ENCODE measurements at regions not wholly inside any gene's neighbourhood (a gene's known extent, or its start where the extent isn't known, plus 50 kb on each side); places are given as distances from the start of the nearest gene placed in this dataset.
"Not testable (repeated sequence)": the region's sequence is repeated elsewhere in the genome, so short reads cannot be mapped to it uniquely, and the experiment has no call there.

- Histone ChIP-seq H3K27me3 (no peaks in the 10 kb centered on the region), H3K9me3 (no peaks in the 10 kb centered on the region), H3K4me3 (no peak overlapping the region), H3K27ac (no peak overlapping the region), H3K36me3 (no peaks in the 10 kb centered on the region), H3K4me1 (no peaks in the 10 kb centered on the region)
- intact Hi-C loops (cut with DNase I): no loop called here
- 73 to 77% methylated on average over 9 of the region's 9 CpGs for WGBS, 2 donors
- TF ChIP-seq CTCF (IDR thresholded peaks at IDR 0.05): no peak
- DNase-seq (no peak), ATAC-seq (no peak)
Observed at GRCh38 chr2:210762604-210763588, 206.5 kb downstream of the CPS1 start.

GRCh38 chr2:210768329-210768910, 212.0 kb downstream of the CPS1 start:
- ATAC-seq (no peak), DNase-seq (no peak)
- H3K4me1 ChIP-seq: no peaks in the 10 kb centered on the region
- H3K36me3 ChIP-seq: no peaks in the 10 kb centered on the region
- no peak overlapping the region for H3K27ac ChIP-seq
- peaks cover 0 to 12% (median 0%) of the 10 kb centered on the region in 11 donors for H3K9me3 ChIP-seq
- TF ChIP-seq CTCF (IDR thresholded peaks at IDR 0.05): no peak
- H3K27me3 ChIP-seq: no peaks in the 10 kb centered on the region
- WGBS, 2 donors: 75 to 89% methylated on average over 5 of the region's 5 CpGs
- intact Hi-C loops (cut with DNase I): no loop called here
- H3K4me3 ChIP-seq: no peak overlapping the region

GRCh38 chr2:210776756-210777155, 220.4 kb downstream of the CPS1 start:
- DNase-seq (no peak), ATAC-seq (no peak)
- Histone ChIP-seq H3K27me3 (no peaks in the 10 kb centered on the region), H3K27ac (no peak overlapping the region), H3K9me3 (peaks cover 0 to 4% (median 0%) of the 10 kb centered on the region in 11 donors), H3K4me3 (no peak overlapping the region), H3K4me1 (no peaks in the 10 kb centered on the region), H3K36me3 (no peaks in the 10 kb centered on the region)
- intact Hi-C loops (cut with DNase I): no loop called here
- no peak for TF ChIP-seq CTCF (IDR thresholded peaks at IDR 0.05)

- intact Hi-C loops (cut with DNase I): no loop called here
Observed at GRCh38 chr2:210782222-210782621, 225.8 kb downstream of the CPS1 start.

GRCh38 chr2:210787831-210788230, 231.4 kb downstream of the CPS1 start:
- H3K27ac ChIP-seq; H3K36me3 ChIP-seq; H3K27me3 ChIP-seq; H3K4me3 ChIP-seq; H3K4me1 ChIP-seq; DNase-seq; H3K9me3 ChIP-seq; ATAC-seq; intact Hi-C loops (cut with DNase I): not testable (repeated sequence)
- WGBS, 2 donors: 88 to 89% methylated on average over 4 of the region's 4 CpGs

More at GRCh38 chr2:210782222-210782621, 225.8 kb downstream of the CPS1 start:
- 52 to 55% methylated on average over 3 of the region's 3 CpGs for WGBS, 2 donors
- peak in 1 of 9 donors; percentile 16 for TF ChIP-seq CTCF (IDR thresholded peaks at IDR 0.05)
- Histone ChIP-seq H3K4me3 (no peak overlapping the region), H3K9me3 (no peaks in the 10 kb centered on the region), H3K27ac (no peak overlapping the region), H3K36me3 (no peaks in the 10 kb centered on the region), H3K4me1 (peaks cover 0 to 3% (median 0%) of the 10 kb centered on the region in 9 donors), H3K27me3 (no peaks in the 10 kb centered on the region)
- no peak for DNase-seq
- peak in 1 of 8 donors; percentile 52 for ATAC-seq
